ENCODE measurements at regions not wholly inside any gene's neighbourhood (a gene's known extent, or its start where the extent isn't known, plus 50 kb on each side); places are given as distances from the start of the nearest gene placed in this dataset.

GRCh38 chr1:106975944-106976343 lies 80.5 kb upstream of the PRMT6 start:
- no peaks in the 10 kb centered on the region for H3K27me3 ChIP-seq
- H3K27ac ChIP-seq = no peak overlapping the region
- H3K9me3 ChIP-seq = no peaks in the 10 kb centered on the region
- H3K4me3 ChIP-seq = no peak overlapping the region
- H3K4me1 ChIP-seq = peaks cover 18% of the 10 kb centered on the region
- TF ChIP-seq, protein P1, sequence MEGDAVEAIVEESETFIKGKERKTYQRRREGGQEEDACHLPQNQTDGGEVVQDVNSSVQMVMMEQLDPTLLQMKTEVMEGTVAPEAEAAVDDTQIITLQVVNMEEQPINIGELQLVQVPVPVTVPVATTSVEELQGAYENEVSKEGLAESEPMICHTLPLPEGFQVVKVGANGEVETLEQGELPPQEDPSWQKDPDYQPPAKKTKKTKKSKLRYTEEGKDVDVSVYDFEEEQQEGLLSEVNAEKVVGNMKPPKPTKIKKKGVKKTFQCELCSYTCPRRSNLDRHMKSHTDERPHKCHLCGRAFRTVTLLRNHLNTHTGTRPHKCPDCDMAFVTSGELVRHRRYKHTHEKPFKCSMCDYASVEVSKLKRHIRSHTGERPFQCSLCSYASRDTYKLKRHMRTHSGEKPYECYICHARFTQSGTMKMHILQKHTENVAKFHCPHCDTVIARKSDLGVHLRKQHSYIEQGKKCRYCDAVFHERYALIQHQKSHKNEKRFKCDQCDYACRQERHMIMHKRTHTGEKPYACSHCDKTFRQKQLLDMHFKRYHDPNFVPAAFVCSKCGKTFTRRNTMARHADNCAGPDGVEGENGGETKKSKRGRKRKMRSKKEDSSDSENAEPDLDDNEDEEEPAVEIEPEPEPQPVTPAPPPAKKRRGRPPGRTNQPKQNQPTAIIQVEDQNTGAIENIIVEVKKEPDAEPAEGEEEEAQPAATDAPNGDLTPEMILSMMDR (IDR thresholded peaks at IDR 0.05) = no peak
- TF ChIP-seq POLR2AphosphoS5 (IDR thresholded peaks at IDR 0.05; ENCODE audit: insufficient read depth in 1 of 2, low read depth in 1 of 2) = no peak
- TF ChIP-seq POLR2A (IDR thresholded peaks at IDR 0.05) = no peak
- DNase-seq (ENCODE audit: extremely low spot score in 2 of 2) = no peak
- intact Hi-C loops (cut with DNase I) = no loop called here
- no peaks in the 10 kb centered on the region for H3K36me3 ChIP-seq

DNA sequence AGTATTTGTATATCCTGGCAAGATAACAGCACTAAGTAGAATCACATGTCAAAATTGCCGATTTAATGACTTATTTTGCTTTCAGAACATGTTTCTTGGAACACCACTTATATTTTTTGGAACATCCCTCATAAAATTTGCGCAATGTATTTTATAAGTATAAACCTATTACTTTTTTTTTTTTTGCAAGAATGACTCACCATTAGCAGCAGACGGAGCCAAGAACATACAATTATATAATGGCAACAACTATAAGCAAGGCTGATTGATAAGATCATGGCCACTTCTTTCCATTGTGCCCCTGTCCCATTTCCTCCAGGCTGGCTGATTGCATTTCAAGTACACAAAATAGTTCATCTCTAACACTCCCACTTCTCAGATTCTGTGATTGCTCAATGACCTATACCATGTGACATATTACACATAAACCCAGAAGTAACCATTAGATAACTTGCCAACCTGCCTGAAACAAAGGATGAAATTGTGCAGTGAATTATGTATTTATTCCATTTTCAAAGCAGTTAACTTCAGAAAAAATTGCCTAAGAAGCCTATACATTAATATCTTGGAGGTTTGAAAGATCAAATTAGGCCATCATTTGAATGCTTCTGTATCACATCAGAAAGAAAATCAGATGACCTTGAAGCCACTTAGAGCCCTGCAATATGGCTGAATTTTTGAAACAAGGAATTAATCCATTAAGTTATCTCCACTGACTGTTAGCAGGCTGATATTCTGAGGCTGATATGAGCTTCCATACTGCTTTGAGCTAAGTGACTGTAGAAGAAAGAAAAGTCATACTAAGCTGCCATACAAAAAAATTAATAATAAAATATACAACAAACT lies 77.8 kb upstream of the PRMT6 start:
- no peak for DNase-seq (ENCODE audit: extremely low spot score in 2 of 2)
- intact Hi-C loops (cut with DNase I) = no loop called here

GRCh38 chr1:106979371-106979770 lies 77.1 kb upstream of the PRMT6 start:
- H3K27ac ChIP-seq = no peak overlapping the region
- H3K27me3 ChIP-seq = no peaks in the 10 kb centered on the region
- TF ChIP-seq POLR2AphosphoS5 (IDR thresholded peaks at IDR 0.05; ENCODE audit: insufficient read depth in 1 of 2, low read depth in 1 of 2) (no peak), POLR2A (IDR thresholded peaks at IDR 0.05) (no peak)
- TF ChIP-seq, protein P1 (IDR thresholded peaks at IDR 0.05) = no peak
- no peaks in the 10 kb centered on the region for H3K36me3 ChIP-seq
- DNase-seq (ENCODE audit: extremely low spot score in 2 of 2) = no peak
- no peaks in the 10 kb centered on the region for H3K9me3 ChIP-seq
- peaks cover 11% of the 10 kb centered on the region for H3K4me1 ChIP-seq
- intact Hi-C loops (cut with DNase I) = no loop called here
- H3K4me3 ChIP-seq = no peak overlapping the region

More for the DNA sequence above, 77.8 kb upstream of the PRMT6 start:
- Histone ChIP-seq H3K27ac (no peak overlapping the region), H3K36me3 (no peaks in the 10 kb centered on the region), H3K27me3 (no peaks in the 10 kb centered on the region), H3K9me3 (no peaks in the 10 kb centered on the region), H3K4me3 (no peak overlapping the region), H3K4me1 (peaks cover 11% of the 10 kb centered on the region)
- TF ChIP-seq, protein P1 (IDR thresholded peaks at IDR 0.05) = no peak
- TF ChIP-seq POLR2AphosphoS5 (IDR thresholded peaks at IDR 0.05; ENCODE audit: insufficient read depth in 1 of 2, low read depth in 1 of 2) (peak; percentile 11 to 74), POLR2A (IDR thresholded peaks at IDR 0.05) (no peak)

DNA sequence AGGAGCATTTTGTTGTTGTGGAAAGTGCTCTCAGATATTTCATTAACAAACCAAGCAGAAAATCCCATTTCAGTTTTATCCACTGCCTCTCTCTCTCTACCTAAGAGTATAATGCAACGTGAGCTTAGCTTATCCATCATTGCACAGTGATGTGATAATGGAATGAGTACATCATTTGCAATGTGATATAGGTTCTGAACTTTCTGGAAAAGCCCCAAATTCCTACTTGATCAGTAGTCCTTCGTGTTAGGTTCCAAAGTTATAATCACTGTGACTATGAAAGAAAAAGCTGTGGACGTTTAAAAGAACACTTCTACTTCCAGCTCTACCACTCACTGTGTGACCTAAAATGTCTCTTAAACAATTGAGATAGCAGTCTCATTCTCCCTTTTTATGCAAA lies 76.4 kb upstream of the PRMT6 start:
- TF ChIP-seq, protein P1 (IDR thresholded peaks at IDR 0.05) = no peak
- TF ChIP-seq POLR2AphosphoS5 (IDR thresholded peaks at IDR 0.05; ENCODE audit: insufficient read depth in 1 of 2, low read depth in 1 of 2) = no peak
- TF ChIP-seq POLR2A (IDR thresholded peaks at IDR 0.05) = no peak
- intact Hi-C loops (cut with DNase I) = no loop called here
- Histone ChIP-seq H3K9me3 (no peaks in the 10 kb centered on the region), H3K4me1 (peaks cover 11% of the 10 kb centered on the region), H3K27ac (no peak overlapping the region), H3K36me3 (no peaks in the 10 kb centered on the region), H3K4me3 (no peak overlapping the region), H3K27me3 (no peaks in the 10 kb centered on the region)
- DNase-seq (ENCODE audit: extremely low spot score in 2 of 2) = no peak

- no peaks in the 10 kb centered on the region for H3K4me1 ChIP-seq
- DNase-seq (ENCODE audit: extremely low spot score in 2 of 2) = no peak
- intact Hi-C loops (cut with DNase I) = no loop called here
- no peak for TF ChIP-seq POLR2A (IDR thresholded peaks at IDR 0.05)
- TF ChIP-seq POLR2AphosphoS5 (IDR thresholded peaks at IDR 0.05; ENCODE audit: insufficient read depth in 1 of 2, low read depth in 1 of 2) = no peak
- TF ChIP-seq, protein P1 (IDR thresholded peaks at IDR 0.05) = no peak
- no peak overlapping the region for H3K27ac ChIP-seq
- H3K27me3 ChIP-seq = no peaks in the 10 kb centered on the region
- no peaks in the 10 kb centered on the region for H3K36me3 ChIP-seq
- H3K4me3 ChIP-seq = no peak overlapping the region
- no peaks in the 10 kb centered on the region for H3K9me3 ChIP-seq
These were observed 71.7 kb upstream of the PRMT6 start for GRCh38 chr1:106984801-106985200.
